ENCODE measurements at regions not wholly inside any gene's neighbourhood (a gene's known extent, or its start where the extent isn't known, plus 50 kb on each side); places are given as distances from the start of the nearest gene placed in this dataset.

DNA sequence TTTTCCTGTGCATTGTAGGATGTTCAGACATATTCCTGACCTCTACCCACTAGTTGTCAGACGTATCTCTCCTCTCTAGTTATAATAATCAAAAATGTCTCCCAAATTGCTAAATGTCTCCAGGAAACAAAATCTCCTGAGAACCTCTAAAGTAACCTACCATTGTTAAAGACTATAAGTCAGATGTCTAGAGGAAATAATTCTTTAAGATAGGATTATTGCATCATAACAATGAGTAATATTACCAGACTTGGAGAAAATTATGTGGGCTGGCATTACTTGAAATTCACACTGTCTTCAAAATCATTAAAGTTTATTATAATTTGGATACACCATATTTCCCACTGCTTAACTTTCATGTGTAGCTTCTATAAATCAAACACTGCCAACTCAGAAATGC, 643.0 kb upstream of the ADGRL2 start:
- H3K27me3 Mint-ChIP-seq, result peaks cover 7% of the 10 kb centered on the region
- H3K36me3 Mint-ChIP-seq (ENCODE audit: insufficient read depth), result no peaks in the 10 kb centered on the region
- TF ChIP-seq, protein P1, sequence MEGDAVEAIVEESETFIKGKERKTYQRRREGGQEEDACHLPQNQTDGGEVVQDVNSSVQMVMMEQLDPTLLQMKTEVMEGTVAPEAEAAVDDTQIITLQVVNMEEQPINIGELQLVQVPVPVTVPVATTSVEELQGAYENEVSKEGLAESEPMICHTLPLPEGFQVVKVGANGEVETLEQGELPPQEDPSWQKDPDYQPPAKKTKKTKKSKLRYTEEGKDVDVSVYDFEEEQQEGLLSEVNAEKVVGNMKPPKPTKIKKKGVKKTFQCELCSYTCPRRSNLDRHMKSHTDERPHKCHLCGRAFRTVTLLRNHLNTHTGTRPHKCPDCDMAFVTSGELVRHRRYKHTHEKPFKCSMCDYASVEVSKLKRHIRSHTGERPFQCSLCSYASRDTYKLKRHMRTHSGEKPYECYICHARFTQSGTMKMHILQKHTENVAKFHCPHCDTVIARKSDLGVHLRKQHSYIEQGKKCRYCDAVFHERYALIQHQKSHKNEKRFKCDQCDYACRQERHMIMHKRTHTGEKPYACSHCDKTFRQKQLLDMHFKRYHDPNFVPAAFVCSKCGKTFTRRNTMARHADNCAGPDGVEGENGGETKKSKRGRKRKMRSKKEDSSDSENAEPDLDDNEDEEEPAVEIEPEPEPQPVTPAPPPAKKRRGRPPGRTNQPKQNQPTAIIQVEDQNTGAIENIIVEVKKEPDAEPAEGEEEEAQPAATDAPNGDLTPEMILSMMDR (IDR thresholded peaks at IDR 0.05; ENCODE audit: unreplicated experiment), result no peak
- H3K4me1 Mint-ChIP-seq (ENCODE audit: low read depth), result peaks cover 30% of the 10 kb centered on the region
- no peaks in the 10 kb centered on the region for H3K9me3 Mint-ChIP-seq (ENCODE audit: low read depth)
- DNase-seq (ENCODE audit: low spot score, unreplicated experiment), result no peak
- no peak overlapping the region for H3K4me3 Mint-ChIP-seq (ENCODE audit: low read depth)
- H3K27ac Mint-ChIP-seq, result no peak overlapping the region

DNA sequence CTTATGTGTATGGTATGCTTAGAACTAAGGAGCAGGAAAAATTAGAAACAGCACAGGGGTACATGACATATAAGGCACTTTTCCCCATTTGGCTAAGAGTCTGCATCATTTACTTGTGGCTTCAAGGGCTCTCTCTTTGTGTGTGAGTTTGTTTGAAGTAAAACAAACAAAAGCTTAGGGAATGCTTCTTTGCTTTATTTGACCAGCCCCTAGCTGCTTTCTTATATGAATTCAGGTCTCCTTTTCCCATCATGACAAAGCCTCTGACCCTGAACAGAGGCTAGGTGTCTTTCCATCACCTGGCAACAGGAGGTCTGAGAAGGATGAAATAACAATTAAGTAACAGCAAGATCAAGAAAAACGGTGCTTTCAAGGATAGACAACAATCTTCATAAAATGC, 643.8 kb upstream of the ADGRL2 start:
- Mint-ChIP-seq H3K4me1 (ENCODE audit: low read depth) (peaks cover 30% of the 10 kb centered on the region), H3K4me3 (ENCODE audit: low read depth) (no peak overlapping the region), H3K27ac (no peak overlapping the region), H3K9me3 (ENCODE audit: low read depth) (no peaks in the 10 kb centered on the region), H3K36me3 (ENCODE audit: insufficient read depth) (no peaks in the 10 kb centered on the region), H3K27me3 (peaks cover 7% of the 10 kb centered on the region)
- no peak for DNase-seq (ENCODE audit: low spot score, unreplicated experiment)
- TF ChIP-seq, protein P1 (IDR thresholded peaks at IDR 0.05; ENCODE audit: unreplicated experiment), result no peak

DNA sequence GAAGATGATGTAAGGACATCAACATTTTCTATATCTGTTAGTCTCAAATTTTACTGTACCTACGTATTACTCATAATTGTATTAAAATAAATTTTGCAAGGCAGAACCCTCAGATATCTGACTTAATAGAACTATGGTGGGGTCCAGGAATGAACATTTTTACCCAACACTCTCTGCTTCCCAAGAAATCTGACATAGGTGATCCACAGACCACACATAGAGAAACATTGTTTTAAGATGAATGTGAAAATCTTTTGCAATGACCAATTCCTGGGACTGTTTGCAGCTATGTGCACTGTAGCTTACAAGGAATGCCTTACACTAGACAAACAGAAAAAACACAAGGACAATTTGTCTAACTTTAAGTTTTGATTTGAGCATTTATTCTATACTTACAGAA, 645.6 kb upstream of the ADGRL2 start:
- TF ChIP-seq, protein P1 (IDR thresholded peaks at IDR 0.05; ENCODE audit: unreplicated experiment), result no peak
- no peak overlapping the region for H3K27ac Mint-ChIP-seq
- no peaks in the 10 kb centered on the region for H3K36me3 Mint-ChIP-seq (ENCODE audit: insufficient read depth)
- no peak for DNase-seq (ENCODE audit: low spot score, unreplicated experiment)
- peaks cover 27% of the 10 kb centered on the region for H3K4me1 Mint-ChIP-seq (ENCODE audit: low read depth)
- no peaks in the 10 kb centered on the region for H3K27me3 Mint-ChIP-seq
- peaks cover 3% of the 10 kb centered on the region for H3K9me3 Mint-ChIP-seq (ENCODE audit: low read depth)
- H3K4me3 Mint-ChIP-seq (ENCODE audit: low read depth), result no peak overlapping the region

DNA sequence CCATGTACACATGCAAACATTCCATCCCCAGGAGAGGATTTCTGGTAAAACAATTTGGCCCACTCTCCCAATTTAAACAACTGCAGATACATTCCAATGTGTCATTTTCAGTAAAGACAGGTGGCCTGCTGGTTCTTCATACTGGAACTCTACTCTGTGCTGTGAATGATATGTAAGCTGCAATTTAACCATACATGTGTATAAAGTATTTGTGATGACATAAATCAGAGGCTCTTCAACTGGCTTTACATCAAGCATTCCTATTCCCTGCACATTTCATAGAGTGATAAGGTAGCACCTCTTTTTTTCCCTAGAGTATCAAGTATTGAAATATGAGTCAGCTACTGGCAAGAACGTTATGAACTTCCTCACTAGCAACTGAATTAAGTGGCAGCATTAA, 649.5 kb upstream of the ADGRL2 start:
- Mint-ChIP-seq H3K9me3 (ENCODE audit: low read depth) (peaks cover 3% of the 10 kb centered on the region), H3K4me3 (ENCODE audit: low read depth) (no peak overlapping the region), H3K27ac (no peak overlapping the region), H3K36me3 (ENCODE audit: insufficient read depth) (no peaks in the 10 kb centered on the region), H3K4me1 (ENCODE audit: low read depth) (peaks cover 3% of the 10 kb centered on the region), H3K27me3 (no peaks in the 10 kb centered on the region)
- no peak for DNase-seq (ENCODE audit: low spot score, unreplicated experiment)
- TF ChIP-seq, protein P1 (IDR thresholded peaks at IDR 0.05; ENCODE audit: unreplicated experiment), result no peak

- no peak overlapping the region for H3K27ac Mint-ChIP-seq
- peaks cover 3% of the 10 kb centered on the region for H3K9me3 Mint-ChIP-seq (ENCODE audit: low read depth)
- peaks cover 3% of the 10 kb centered on the region for H3K4me1 Mint-ChIP-seq (ENCODE audit: low read depth)
- no peak for DNase-seq (ENCODE audit: low spot score, unreplicated experiment)
- no peaks in the 10 kb centered on the region for H3K27me3 Mint-ChIP-seq
- no peaks in the 10 kb centered on the region for H3K36me3 Mint-ChIP-seq (ENCODE audit: insufficient read depth)
- TF ChIP-seq, protein P1 (IDR thresholded peaks at IDR 0.05; ENCODE audit: unreplicated experiment), result no peak
- no peak overlapping the region for H3K4me3 Mint-ChIP-seq (ENCODE audit: low read depth)
These were observed 650.9 kb upstream of the ADGRL2 start for GRCh38 chr1:81149649-81150325.
